Sciatic nerve (tissue), 2 donors: ENCODE measurements at regions not wholly inside any gene's neighbourhood (a gene's known extent, or its start where the extent isn't known, plus 50 kb on each side); places are given as distances from the start of the nearest gene placed in this dataset.
"Not testable (repeated sequence)": the region's sequence is repeated elsewhere in the genome, so short reads cannot be mapped to it uniquely, and the experiment has no call there.

Experiments used
- ATAC-seq: fragments of 200-7000 bp; cut with Tn5 transposase; one replicate; pipeline ENCODE4 v1.9.1; 2020; ENCODE audit warnings: mild to moderate bottlenecking, moderate library complexity
- DNase-seq: peaks from one replicate; pipeline ENCODE4 v3.0.0-alpha.2; 2020; ENCODE audit warnings: low spot score
- intact Hi-C: fragments of 100-400 bp; cut with DNase I; formaldehyde crosslinking; loops from one replicate; pipeline ENCODE4 v1.14.2; 2022
- microRNA-seq: library from miRNA; unstranded; fragments of <30 nt; microRNA quantifications from one replicate; pipeline ENCODE4 v1.2.0, GENCODE V29; 2020
- donor health status: DM: no; HTN: no; CAD: no.
- donor health status: DM: no; HTN: no; CAD: no.

DNA sequence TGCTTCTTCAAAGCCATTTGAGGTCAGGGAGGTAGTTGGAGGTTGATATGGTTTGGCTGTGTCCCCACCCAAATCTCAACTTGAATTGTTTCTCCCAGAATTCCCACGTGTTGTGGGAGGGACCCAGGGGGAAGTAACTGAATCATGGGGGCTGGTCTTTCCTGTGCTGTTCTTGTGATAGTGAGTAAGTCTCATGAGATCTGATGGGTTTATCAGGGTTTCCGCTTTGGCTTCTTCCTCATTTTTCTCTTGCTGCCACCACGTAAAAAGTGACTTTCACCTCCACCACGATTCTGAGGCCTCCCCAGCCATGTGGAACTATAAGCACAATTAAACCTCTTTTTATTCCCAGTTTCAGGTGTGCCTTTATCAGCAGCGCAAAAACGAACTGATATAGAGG is 62.5 kb upstream of the NFE2L3 start:
- intact Hi-C loops = loop anchor here (10.0 kb wide), 1 partner anchor 275 kb away; no protein-coding TSS in a partner anchor
- ATAC-seq, DNase-seq: not testable (repeated sequence)

DNA sequence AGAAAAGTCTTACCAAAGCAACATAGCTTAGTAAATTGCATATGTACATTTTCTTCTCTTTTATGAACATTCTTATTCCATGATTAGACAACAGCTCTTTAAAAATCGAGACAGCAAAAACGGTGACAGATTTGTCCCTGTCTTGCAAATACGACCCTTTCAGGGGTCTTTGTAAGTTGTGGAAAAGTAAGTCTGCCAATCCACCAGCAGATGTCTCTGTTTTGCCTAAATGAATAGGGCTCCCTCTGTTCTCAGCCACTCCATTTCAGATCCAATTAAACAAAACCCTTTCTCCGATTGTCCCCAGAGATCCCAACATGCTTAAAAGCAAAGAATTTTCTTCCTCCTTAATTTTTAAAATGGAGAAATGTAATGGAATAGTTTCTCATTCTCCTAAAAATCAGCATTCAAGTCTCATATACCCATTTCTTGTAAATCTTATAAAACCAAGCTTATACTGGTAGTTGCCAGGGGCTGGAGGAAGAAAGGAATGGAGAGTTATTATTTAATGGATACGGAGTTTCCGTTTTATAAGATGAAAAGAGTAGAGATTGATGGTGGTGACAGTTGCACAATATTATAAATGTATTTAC is 61.0 kb upstream of the NFE2L3 start:
- intact Hi-C loops = no loop called here
- peak; percentile 86 for ATAC-seq
- no peak for DNase-seq

DNA sequence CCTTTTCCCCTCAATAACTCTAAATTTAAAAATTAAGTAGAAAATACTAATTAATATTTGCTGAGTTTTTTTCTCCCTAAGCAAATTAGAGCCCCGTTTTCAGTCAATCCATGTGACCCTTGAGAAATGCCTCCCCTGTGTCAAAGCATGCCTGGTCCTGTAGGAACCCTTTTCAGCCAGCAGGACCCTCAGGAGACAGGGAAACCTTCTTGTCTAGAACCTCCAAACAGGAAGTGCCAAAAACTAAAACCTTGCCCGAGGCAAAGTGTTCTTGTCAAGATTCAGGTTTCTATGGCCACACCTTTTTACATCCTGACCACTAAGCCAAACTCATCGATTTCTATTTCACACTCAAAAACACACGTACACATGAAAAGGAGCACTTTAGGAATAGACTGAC is 60.1 kb upstream of the NFE2L3 start:
- intact Hi-C loops = no loop called here
- ATAC-seq = no peak

DNA sequence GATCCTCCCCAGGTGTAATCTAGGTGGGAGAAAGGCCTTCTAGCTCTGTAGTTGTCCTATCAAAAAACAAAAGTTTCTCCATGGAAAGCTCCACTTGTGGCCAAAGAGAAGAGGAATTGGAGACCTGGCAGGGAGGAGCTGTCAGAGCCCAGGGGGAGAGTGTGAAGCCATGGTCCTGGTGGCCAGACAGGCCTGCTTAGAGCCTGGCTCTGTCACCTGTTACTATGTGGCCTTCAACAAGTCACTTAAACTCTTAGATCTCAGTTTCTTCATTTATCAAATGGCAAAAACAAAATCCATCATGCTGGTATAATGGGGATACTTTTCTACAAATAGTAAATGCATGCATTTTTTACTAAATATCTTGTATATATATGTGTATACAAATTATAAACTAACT is 59.0 kb upstream of the NFE2L3 start:
- intact Hi-C loops = no loop called here
- no peak for ATAC-seq
- DNase-seq = no peak

More for the DNA sequence above, 60.1 kb upstream of the NFE2L3 start:
- no peak for DNase-seq

DNA sequence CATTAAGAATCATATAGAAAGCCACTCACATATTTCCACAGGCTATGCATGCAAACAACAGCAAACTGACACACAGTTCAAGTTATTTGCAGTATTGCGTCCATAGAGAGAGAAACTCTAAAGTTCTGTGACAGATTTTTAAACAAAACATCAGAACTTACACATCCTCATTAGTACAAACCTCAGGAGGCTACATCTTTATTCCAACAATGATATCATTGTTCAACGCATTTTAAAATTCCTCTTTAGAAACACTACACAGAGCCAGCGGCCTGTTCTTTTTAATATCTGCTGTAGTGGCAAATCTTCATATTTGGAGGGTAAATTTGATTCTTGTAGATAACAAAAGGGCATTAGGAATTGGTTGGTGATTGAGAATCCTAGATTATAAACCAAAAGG is 55.9 kb upstream of the NFE2L3 start:
- intact Hi-C loops = no loop called here
- ATAC-seq = no peak
- no peak for DNase-seq

DNA sequence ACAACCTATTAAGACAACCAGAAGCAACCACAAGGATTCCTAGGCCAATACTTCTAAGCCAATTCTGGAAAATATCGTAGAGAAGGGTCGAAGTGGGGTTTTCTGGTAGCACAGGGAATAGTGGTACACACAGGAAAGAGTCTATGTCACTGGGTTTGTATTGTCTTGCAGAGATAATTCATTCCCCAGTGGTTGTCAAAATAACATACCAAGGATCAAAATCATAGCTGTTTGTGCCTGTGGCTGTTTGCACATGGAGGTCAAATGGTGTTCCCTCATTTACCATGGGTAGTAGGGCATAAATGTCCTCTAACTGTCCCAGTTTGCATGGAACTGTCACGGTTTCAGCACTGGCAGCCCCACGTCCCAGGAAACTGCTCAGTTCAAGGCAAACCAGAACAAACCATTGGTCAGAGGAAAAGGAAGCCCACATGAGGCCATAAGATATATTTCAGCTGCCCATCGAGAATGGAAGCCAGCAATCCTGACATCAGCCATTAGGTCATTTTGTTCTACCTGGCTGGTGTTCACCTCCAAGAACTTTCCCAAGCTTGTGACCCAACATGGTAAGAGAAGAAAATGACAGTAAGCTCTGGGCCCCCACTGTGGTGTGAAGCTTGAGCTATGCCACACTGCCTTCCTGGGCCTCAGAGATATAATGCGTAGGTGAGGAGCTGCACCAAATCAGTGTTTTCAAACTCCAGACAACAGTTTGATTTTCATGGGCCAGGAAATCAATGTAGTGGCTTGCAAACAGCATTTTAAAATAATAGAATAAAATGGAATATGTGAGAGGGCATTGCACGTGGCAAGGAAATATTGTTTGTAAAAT is 53.9 kb upstream of the NFE2L3 start:
- intact Hi-C loops = no loop called here
- ATAC-seq (no peak), DNase-seq (no peak)

DNA sequence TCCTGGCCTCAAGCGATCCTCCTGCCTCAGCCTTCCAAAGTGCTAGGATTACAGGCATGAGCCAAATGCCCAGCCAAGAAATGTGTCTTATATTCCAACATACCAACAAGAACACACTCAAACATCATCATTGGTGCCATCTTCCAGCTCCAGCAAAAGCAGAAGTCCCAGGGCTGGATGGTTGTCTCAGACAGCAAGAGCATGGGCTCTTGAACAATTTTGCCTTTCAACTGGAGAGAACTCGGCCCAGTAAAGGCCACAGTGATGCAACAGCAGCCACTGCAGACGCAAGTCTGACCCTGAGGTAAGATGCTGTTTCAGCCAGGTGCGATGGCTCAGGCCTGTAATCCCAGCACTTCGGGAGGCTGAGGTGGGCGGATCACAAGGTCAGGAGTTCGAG is 52.8 kb upstream of the NFE2L3 start:
- intact Hi-C loops = no loop called here
- ATAC-seq (no peak), DNase-seq (no peak)

DNA sequence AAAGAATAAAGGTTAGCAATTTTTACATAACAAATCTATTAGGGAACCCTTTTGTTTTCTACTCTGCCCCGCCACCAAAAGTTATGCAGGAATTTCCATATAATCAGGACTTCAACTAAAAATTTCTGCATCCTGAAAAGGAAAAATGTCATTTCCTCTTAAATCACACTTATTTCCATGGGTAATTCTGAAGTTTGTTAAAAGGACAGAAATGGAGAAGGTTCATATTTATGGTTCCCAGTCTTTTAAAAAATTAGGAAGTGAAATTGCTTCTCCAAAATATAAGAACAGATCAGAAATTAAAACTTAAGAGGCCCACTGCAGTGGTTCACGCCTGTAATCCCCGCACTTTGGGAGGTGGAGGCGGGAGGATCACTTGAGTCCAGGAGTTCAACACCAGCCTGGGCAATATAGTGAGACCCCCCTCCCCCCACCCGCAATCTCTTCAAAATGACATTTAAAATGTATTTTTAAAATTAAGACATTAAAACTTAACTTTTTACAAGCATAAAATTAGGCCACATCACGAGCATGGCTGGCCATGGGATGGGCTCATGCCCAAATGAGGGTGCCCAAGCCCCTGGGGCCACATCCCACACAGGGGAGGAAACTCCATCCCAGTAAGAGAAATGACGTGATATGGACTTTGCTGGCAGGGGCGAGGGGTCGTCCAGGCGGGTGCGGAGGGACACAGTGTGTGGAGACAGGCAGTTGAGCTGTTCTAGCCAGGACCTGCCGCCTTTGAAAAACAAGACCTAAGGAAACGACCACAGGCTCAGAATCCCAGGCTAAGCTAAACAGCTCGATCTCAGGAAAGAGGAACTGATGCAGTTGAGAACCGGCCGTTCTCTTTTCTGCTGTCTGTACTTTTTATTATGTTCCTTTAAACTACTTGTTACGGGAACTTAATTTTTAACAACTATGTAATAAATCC is 51.3 kb upstream of the NFE2L3 start:
- intact Hi-C loops = no loop called here
- DNase-seq (no peak), ATAC-seq (peak; percentile 72)

DNA sequence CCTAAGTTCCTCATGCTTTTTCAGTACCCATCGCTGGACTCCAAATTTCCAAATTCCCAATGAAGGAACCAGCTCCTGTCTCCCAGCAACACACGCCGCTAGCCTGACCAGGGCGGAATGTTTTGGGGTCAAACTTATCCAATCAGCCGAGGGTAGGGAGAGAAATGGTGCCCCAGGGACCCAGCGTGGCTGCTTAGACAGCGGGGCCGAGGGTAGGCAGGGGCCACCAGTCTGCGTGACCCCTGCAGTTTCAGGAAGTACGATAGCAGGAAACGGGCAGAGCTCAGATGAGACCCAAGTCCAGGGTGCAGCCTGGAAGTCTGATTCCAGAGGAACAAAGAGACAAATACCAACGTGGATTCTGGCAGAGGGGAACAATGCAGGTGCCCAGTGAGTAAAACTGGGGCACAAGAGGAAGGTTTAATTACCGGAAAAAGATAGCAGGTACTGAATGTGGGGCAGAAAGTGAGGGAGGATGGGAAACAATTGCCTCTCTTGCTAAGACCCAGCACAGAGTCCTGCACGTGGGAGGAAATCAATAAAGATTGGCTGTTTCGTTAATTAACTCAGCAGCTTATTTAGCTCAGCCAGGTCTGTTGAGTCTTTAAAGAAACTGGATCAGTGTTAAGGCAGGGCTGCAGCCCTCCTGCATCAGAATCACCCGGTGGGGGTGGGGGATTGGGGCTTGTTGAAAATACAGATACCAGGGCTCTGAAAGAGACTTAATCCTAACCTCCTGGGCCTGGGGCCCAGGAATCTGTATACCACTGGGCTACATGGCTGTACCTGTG is 50.4 kb upstream of the NFE2L3 start:
- no peak for DNase-seq
- ATAC-seq = peak; percentile 79
- intact Hi-C loops = no loop called here

DNA sequence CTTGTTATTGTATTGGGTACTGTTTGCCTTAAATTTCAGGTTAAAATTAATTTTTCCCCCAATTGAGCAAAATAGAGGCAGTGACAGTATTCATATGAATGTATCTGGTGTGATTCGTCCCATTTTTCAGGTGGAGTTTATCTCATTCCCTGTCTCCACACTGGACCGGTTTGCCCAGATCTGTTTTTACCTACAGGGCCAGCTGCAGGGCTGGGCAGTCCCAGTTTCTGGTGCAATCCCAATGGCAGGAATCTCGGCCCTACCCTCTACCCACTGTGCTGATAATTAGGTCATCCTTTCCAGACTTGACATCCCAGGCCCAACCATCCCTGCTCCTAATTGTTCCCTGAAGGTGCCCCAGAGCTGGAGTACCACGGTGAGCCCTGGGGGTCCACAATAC is 49.8 kb upstream of the NFE2L3 start:
- intact Hi-C loops = no loop called here
- no peak for ATAC-seq
- no peak for DNase-seq

Small RNAs in the stretch of these regions (microRNA-seq; reads per million reads assigned to microRNA genes)
- 412 reads per million, percentile 73 among the genes with 10 or more reads in this experiment for gene MIR148A
